ENCODE measurements at regions not wholly inside any gene's neighbourhood (a gene's known extent, or its start where the extent isn't known, plus 50 kb on each side); places are given as distances from the start of the nearest gene placed in this dataset.
A peak's percentile ranks its signal among the peaks of the same experiment; 100 is the strongest.

GRCh38 chr13:76516586-76516985 lies 369.6 kb downstream of the KCTD12 start:
- DNase-seq (ENCODE audit: low spot score), result no peak

GRCh38 chr13:76516013-76516412 lies 370.2 kb downstream of the KCTD12 start:
- no peak for DNase-seq (ENCODE audit: low spot score)

GRCh38 chr13:76512721-76513145 lies 373.5 kb downstream of the KCTD12 start:
- DNase-seq (ENCODE audit: low spot score), result no peak

GRCh38 chr13:76505437-76505836 lies 380.8 kb downstream of the KCTD12 start:
- no peak for DNase-seq (ENCODE audit: low spot score)

GRCh38 chr13:76503766-76504165 lies 382.4 kb downstream of the KCTD12 start:
- no peak for DNase-seq (ENCODE audit: low spot score)

- DNase-seq (ENCODE audit: low spot score), result no peak
These were observed 382.9 kb downstream of the KCTD12 start for GRCh38 chr13:76503291-76503690.

GRCh38 chr13:76500894-76501293 lies 385.3 kb downstream of the KCTD12 start:
- no peak for DNase-seq (ENCODE audit: low spot score)

GRCh38 chr13:76499891-76500290 lies 386.3 kb downstream of the KCTD12 start:
- peak; percentile 13 for DNase-seq (ENCODE audit: low spot score)

GRCh38 chr13:76489274-76489673 lies 396.9 kb downstream of the KCTD12 start:
- no peak for DNase-seq (ENCODE audit: low spot score)

- no peak for DNase-seq (ENCODE audit: low spot score)
These were observed 404.5 kb downstream of the KCTD12 start for GRCh38 chr13:76481738-76482137.

- no peak for DNase-seq (ENCODE audit: low spot score)
These were observed 411.2 kb downstream of the KCTD12 start for GRCh38 chr13:76474966-76475365.

- DNase-seq (ENCODE audit: low spot score), result no peak
These were observed 411.8 kb downstream of the KCTD12 start for GRCh38 chr13:76474356-76474755.

- DNase-seq (ENCODE audit: low spot score), result peak; percentile 74
These were observed 412.6 kb downstream of the KCTD12 start for GRCh38 chr13:76473552-76474134.

GRCh38 chr13:76472916-76473315 lies 413.3 kb downstream of the KCTD12 start:
- no peak for DNase-seq (ENCODE audit: low spot score)

- no peak for DNase-seq (ENCODE audit: low spot score)
These were observed 414.7 kb downstream of the KCTD12 start for GRCh38 chr13:76471486-76471885.

GRCh38 chr13:76470991-76471390 lies 415.2 kb downstream of the KCTD12 start:
- DNase-seq (ENCODE audit: low spot score), result no peak

GRCh38 chr13:76466043-76466442 lies 420.2 kb downstream of the KCTD12 start:
- no peak for DNase-seq (ENCODE audit: low spot score)

GRCh38 chr13:76463314-76463713 lies 422.9 kb downstream of the KCTD12 start:
- no peak for DNase-seq (ENCODE audit: low spot score)

GRCh38 chr13:76461999-76462398 lies 424.2 kb downstream of the KCTD12 start:
- no peak for DNase-seq (ENCODE audit: low spot score)

- DNase-seq (ENCODE audit: low spot score), result no peak
These were observed 424.7 kb downstream of the KCTD12 start for GRCh38 chr13:76461484-76461883.

- DNase-seq (ENCODE audit: low spot score), result no peak
These were observed 426.3 kb downstream of the KCTD12 start for GRCh38 chr13:76459863-76460262.

- no peak for DNase-seq (ENCODE audit: low spot score)
These were observed 430.2 kb downstream of the KCTD12 start for GRCh38 chr13:76455960-76456359.

GRCh38 chr13:76454991-76455390 lies 431.2 kb downstream of the KCTD12 start:
- DNase-seq (ENCODE audit: low spot score), result no peak

- DNase-seq (ENCODE audit: low spot score), result no peak
These were observed 436.5 kb downstream of the KCTD12 start for GRCh38 chr13:76449716-76450115.

GRCh38 chr13:76446191-76446590 lies 440.0 kb downstream of the KCTD12 start:
- DNase-seq (ENCODE audit: low spot score), result no peak

Data from putamen (tissue), 1 donor.